HT1080 (cell line): ENCODE measurements at regions not wholly inside any gene's neighbourhood (a gene's known extent, or its start where the extent isn't known, plus 50 kb on each side); places are given as distances from the start of the nearest gene placed in this dataset.
"Not testable (repeated sequence)": the region's sequence is repeated elsewhere in the genome, so short reads cannot be mapped to it uniquely, and the experiment has no call there.

Source experiments
- DNase-seq: peaks from one replicate; pipeline ENCODE4 v3.0.0-alpha.2; 2015; ENCODE audit warnings: low read depth

DNA sequence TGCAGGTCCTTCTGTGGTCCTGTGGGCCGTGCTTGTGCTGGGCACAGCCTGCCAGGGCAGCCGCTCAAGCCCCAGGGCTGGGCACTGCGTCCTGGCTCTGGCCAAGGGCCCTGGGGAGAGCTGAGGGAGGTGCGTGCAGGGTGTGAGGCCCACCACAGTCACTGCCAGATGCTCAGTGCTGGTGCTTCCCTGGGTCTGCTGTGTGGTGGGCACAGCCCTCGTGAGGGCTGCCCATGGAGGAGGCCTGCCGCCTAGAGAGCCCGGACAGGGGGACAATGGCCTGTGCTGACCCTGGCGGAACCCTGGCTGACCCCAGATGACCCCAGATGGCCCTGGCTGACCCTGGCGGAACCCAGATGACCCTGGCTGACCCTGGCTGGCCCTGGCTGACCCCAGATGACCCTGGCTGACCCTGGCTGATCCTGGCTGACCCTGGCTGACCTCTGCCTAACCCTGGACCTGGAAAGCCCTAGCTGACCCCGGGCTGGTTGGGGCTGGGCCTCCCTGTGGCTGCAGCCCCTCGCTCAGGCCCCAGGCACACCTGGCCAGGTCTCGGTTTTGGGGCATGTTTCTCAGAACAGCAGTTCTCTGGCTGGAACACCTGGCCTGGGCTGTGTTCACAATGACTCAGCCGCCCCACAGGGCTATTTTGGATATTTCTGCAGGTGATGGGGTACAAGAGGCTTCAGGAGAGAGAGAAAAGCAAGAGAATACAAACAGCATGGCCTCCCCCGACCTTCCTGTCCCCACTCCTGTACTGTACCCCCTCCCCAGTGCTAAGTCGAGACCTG lies 55.4 kb downstream of the TMEM121 start:
- DNase-seq: no peak

DNA sequence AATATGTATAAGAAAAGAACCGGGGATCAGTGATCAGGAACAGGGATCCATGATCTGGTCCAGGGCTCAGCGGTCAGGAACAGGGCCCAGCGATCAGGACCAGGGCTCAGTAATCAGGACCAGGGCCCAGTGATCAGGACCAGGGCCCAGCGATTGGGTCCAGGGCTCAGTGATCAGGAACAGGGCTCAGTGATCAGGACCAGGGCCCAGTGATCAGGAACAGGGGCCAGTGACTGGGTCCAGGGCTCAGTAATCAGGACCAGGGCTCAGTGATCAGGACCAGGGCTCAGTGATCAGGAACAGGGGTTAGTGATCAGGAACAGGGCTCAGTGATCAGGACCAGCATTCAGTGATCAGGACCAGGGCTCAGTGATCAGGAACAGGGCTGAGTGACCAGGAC lies 56.3 kb downstream of the TMEM121 start:
- no peak for DNase-seq

DNA sequence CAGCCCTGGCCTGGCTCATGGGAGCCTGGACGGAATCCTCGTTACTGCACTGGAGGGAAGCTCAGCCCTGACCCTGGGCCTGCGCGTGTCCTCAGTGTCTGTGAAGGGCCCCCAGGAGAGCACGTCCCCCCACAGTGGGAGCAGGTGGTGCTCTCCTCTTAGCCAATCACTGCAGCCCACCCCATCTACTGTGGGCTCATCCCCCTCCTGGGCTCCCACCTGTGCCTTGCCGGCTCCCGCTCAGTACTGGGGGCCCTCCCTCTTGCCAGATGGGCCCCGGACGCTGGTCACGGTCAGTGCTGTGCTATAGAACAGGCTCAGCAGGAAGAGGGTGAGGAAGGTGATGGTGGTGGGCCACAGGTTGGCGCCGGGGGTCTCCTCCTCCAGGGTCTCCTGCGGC lies 57.5 kb downstream of the TMEM121 start:
- not testable (repeated sequence) for DNase-seq

DNA sequence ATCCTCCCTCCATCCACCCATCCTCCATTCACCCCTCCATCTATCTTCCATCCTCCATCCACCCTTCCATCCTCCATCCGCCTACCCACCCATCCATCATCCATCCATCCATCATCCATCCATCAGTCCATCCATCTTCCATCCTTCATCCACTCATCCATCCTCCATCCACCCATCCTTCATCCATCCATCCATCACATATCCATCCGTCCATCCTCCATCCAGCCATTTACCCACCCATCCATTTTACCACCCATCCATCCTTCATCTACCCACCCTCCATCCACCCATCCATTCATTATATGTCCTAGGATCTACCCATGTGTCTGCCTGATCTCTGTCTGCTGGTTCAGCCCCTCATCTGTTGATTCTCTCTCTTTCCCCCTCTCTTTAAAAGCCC lies 58.9 kb downstream of the TMEM121 start:
- not testable (repeated sequence) for DNase-seq

DNA sequence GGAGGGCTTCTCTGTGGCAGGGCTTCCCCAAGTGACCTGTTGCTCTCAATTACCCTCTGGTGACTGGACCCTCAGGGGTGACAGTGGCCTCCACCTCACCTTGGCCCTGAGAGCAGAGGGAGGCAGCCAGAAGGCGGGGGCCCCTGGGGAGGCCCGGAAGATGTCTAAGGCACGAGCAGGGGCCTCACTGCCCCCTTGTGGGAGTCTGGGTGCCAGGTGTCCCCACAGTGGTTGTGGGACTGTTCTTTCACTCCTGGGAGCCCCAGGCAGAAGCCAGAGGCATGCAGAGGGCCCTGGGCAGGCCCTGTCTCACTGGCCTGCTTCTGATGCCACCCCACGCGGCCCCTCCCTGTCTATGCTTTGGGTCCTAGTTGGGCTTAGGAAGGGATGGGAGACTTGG lies 59.3 kb downstream of the TMEM121 start:
- DNase-seq: not testable (repeated sequence)

DNA sequence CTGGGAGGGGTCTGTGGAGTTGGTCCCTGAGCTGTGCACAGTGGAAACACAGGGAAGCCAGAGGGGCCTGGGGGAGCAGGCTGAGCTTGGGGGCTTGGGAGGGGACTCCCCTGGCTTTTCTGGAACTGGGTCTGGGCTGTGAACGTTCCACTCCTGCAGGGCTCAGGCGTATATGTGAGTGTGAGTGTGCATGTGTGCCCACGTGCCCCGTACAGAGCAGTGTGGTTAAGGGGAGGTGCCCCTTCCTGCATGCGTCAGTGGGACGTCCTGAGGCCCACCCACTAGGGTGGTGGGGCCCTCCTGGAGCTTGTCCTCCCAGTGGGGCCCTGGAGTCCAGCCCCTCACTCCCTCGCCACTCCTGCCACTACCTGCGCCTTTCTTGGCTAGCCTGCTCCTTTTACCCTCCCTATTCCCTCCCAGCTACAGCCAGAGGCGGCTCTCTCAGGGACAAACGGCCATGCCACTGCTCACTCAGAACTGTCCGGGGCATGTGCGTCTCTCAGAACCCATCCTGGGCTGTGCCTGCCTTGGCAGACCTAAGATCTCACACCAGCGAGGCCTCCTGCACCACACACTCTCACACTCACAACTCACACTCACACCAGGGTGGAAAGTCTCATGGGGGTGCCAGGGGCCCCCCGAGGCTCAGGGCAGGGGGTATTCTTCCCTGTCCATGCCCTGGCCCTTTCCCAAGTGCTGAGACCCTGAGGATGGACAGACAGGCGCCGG lies 59.9 kb downstream of the TMEM121 start:
- DNase-seq: not testable (repeated sequence)

DNA sequence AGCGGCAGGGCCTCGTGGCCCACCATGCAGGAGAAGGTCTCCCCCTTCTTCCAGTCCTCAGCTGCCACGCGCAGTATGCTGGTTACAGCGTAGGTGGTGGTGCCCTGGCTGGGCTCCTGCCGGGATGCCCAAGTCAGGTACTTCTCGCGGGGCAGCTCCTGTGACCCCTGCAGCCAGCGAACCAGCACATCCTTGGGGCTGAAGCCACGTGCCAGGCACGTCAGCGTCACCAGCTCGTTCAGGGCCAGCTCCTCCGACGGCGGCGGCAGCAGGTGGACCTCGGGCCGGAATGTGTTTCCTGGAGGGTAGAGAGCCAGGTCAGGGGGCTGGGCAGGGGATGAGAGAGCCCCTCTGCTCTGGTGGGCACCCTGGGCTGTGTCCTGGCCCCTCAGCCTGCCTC lies 60.7 kb downstream of the TMEM121 start:
- not testable (repeated sequence) for DNase-seq

DNA sequence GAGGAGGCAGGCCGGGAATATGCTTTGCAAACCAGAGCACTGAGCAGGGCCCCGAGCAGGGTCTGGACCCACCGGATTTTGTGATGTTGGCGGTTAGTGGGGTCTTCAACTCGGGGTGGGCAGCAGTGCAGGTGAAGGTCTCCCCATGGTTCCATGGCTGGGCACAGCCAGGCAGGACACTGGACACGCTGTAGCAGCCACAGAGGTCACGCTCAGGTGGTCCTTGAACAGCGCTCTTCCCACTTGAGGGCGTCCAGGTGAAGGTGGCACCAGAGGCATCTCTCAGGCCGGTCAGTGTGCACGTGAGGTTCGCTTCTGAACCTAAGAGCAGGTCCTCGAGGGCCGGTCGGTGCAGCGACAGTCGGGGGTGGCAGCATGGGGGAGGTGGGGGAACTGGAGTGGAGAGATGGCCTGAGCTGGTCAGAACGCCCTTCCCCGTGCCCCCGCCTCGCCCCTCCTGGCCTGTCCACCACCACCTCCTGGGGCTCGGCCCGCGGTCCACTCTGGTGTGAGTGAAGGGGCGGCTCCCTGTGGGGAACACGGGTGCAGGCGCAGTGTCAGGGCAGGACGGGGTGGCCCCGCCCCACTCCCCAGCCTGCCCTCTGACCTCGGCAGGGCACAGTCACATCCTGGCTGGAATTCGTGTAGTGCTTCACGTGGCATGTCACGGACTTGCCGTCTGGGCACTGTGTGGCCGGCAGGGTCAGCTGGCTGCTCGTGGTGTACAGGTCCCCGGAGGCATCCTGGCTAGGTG lies 61.3 kb downstream of the TMEM121 start:
- DNase-seq: not testable (repeated sequence)

DNA sequence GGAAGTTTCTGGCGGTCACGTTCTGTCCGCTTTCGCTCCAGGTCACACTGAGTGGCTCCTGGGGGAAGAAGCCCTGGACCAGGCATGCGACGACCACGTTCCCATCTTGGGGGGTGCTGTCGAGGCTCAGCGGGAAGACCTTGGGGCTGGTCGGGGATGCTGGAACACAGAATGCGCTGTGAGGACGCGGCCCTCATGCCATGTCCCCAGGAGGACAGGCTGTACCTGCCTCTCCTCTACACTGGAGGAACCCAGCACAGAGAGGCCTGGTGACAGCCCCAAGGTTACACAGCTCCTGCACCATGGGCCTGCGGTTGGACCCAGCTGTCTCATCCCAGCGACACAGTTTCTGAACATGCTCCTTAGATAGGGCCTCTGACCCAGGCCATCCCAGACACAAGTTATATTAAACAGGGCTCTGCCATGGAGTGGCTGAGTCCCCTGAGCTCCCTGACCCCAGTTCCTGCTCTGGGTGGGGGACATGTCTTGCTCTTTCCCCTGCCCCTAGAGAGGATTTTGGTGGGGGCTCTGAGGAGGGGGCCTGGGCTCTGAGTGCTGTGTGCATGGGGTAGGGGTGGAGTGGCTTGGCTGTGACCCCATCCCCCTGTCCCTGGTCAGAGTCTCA lies 62.0 kb downstream of the TMEM121 start:
- DNase-seq: no peak

DNA sequence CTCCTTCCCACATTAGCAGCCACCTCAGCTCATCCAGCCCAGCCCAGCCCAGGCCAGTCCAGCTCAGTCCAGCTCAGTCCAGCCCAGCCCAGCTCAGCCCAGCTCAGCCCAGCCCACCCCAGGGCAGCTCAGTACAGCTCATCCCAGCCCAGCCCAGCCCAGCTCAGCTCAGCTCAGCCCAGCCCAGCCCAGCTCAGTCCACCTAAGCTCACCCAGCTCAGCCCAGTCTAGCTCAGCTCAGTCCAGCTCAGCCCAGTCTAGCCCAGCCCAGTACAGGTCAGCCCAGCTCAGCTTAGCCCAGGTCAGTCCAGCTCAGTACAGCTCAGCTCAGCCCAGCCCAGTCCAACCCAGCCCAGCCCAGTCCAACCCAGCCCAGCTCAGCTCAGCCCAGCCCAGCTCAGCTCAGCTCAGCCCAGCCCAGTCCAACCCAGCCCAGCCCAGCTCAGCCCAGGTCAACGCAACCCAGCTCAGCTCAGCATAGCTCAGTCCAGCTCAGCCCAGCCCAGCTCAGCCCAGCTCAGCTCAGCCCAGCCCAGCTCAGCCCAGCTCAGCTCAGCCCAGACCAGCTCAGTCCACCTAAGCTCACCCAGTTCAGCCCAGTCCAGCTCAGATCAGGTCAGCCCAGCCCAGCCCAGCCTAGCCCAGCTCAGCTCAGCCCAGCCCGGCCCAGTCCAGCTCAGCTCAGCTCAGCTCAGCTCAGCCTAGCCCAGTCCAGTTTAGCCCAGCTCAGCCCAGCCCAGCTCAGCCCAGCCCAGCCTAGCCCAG lies 63.0 kb downstream of the TMEM121 start:
- DNase-seq: no peak

DNA sequence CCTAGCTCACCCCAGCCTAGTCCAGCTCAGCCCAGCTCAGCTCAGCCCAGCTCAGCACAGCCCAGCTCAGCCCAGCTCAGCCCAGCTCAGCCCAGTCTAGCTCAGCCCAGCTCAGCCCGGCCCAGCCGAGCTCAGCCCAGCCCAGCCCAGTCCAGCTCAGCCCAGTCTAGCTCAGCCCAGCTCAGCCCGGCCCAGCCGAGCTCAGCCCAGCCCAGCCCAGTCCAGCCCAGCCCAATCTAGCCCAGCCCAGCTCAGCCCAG lies 63.5 kb downstream of the TMEM121 start:
- not testable (repeated sequence) for DNase-seq

DNA sequence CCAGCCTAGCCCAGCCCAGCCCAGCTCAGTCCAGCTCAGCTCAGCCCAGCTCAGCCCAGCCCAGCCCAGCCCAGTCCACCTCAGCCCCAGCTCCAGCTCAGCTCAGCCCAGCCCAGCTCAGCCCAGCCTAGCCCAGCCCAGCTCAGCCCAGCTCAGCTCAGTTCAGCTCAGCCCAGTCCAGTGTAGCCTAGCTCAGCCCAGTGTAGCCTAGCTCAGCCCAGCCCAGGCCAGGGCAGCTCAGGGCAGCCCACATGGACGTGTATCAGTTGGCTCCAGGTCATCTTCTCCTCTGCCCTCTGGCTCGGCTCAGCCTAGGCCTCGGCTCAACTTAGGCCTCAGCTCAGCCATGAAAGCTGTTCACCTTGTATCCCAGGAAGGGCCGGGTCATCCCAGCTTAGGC lies 64.7 kb downstream of the TMEM121 start:
- DNase-seq: no peak

DNA sequence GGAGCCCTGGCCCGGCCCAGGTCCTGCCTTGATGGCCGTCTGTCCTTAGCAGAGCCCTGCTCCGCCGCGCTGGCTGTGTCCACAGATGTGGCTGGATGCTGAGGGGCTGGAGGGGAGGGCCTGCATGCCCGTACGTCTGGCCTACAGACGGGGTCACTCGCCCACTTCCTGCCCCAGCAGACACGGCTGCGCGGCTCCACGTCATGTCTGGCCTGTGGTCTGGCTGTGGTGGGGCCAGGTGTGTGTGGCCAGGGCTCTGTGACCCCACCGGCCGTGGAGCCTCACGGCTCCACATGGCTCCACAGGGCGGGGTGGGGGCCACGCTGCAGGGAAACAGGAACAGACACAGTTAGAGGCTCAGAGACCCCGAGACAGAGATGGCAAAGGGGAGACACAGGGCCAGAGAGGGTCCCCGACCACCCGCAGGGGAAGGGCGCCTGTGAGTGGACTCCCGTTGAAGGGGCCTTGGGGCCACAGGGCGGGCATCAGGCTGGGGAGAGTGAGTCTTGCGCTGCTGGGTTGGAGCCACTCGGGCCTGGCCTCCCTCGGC lies 65.5 kb downstream of the TMEM121 start:
- DNase-seq: not testable (repeated sequence)

DNA sequence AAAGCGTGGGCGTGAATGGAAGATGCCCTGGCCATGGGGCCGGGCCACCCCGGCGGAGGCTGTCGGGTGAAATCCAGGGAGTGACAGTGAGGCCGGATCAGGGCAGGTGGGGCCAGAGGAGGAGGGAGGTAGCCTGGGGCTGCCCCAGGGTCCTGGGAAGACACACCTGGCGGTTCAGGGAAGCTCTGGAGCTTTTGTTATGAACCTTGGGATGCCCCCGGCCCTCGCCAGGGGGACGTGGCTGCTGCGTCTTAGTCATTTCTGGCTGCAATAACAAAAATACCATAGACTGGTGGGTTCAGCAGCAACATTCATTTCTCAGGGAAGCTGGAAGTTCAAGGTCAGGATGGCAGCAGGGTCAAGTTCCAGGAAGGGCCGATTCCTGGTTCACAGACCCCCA lies 66.3 kb downstream of the TMEM121 start:
- DNase-seq: not testable (repeated sequence)

DNA sequence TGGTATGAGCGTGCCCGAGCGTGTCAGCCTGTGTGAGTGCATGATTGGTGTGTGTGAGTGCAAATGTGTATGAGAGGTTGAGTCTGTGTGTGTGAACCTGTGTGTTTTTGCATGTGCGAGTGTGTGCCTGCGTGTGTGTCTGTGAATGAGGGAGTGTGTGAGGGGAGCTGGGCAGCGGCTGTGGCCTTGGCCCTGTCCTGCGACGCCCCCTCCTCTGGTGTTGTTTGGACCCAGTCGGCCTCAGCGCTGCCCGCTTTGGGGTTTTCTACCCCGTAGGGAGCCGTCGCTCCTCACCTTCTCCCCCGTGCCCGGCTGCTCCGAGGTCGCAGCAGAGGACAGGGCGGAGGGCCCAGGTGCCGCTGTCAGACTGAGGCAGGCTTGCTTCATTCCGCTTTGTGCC lies 69.0 kb downstream of the TMEM121 start:
- DNase-seq: not testable (repeated sequence)

DNA sequence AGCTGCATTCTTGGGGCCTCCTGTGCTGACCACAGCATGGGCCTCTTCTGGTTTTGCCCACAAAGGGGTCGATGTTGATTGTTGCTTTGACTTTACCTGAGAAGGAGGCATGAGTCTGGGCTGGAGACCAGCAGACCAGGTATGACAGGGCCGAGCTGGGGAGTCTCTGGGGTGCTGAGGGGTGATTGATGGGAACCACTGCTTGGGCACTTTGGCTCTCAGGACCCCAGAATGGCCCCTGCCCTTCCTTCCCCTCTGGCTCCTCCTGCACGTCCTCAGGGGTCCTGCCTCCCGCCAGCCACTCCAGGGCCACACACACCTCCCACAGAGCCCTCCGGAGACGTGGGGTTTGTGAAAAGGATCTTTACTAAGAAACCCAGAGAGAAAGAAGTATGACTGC lies 70.0 kb downstream of the TMEM121 start:
- DNase-seq: not testable (repeated sequence)

DNA sequence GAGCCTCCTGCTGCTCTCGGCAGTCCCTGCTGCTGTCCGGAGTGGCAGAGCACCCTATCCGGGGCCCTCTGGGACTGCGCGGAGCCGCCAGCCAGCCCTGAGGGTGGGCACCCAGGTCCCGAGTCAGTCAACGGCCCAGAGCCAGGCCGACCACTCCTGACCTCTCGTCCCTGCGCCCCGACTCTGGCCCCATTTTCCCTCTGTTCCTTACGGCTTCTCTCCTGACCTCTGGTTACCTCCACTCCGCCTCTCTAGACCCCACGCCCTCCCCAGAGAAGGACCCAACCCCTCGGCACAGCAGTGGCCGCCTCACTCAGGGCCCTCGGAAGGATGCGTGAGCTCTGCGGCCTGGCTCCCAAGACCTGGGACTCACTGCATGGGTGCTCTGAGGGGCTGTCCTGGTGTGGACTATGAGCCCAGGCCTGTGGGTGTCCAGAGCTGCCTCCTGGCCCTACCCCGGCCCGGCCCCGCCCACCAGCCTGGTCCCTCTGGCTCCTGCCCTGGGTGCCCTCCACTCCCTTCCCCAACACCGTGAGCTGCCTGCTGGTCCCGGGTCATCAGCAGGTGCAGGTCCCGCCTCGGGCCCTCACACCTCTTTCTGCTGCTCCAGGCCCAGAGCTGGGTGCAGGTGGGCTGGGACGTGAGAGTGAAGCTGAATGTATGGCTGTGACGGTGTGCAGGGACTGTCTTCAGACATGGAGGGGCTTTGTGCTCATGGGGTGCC lies 71.8 kb downstream of the TMEM121 start:
- not testable (repeated sequence) for DNase-seq

DNA sequence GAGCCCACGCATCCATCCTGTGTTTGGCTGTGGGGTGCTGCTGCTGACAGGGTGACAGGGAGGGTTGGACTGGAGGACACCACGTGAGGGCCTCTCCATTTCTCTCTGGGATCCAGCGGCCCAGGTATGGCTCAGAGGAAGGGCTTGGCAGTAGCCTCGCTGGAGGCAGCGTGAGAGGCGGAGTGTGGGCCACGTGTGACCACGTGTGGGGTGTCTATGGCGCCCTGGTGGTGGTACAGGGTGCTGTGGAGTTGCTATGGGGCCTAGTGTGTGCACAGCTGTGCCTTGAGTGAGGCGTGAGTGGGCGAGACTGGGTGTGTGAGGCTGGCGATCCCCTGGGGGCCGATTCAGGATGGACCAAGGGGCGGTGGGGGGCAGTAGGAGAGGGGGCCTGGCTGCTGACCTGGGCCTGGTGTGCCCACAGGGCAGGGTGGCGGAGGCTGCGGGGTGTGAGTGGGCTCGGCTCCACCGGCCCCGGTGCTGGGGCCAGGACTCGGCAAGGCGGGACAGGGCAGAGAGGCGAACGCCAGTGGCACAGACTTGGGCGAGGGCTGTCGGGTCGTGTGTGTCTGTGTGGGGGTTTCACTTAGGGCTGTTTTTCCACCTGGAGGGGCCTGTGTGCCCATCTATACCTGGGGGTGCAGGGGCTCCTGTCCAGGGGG lies 72.7 kb downstream of the TMEM121 start:
- DNase-seq: not testable (repeated sequence)

DNA sequence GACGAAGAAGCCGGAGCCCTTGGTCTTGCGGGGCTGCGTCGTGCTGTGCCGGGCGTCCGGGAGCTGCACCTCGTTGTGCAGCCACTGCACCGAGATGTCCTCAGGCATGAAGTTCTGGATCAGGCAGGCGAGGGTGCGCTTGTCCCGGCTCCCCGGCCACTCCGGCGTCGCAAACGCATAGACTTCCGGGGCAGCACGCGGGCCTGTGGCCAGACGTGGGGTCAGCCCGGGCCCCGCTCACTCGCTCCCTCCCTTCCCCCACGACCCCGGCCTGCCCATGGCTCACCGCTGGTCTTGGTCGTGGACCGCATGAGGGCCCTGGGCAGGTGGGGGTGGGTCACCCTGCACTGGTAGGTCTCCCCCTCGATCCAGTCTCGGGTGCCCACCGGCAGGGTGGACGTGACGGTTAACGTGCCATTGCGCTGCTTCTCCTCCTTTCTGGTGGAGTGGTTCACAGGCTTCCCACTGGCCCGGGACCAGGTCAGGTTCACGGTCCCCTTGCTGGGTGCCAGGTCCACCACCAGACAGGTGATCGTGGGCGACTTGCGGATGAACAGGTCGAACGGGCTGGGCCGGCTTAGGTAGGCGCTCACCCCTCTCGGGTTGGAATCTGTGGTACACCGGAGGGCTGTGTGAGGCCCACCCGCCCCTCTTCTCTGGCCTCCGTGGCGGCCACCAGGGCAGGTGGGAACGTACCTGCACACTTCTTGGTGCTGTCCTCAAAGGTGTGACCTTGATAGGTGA lies 74.0 kb downstream of the TMEM121 start:
- DNase-seq: not testable (repeated sequence)
